GM12865 (cell line): ENCODE measurements at regions not wholly inside any gene's neighbourhood (a gene's known extent, or its start where the extent isn't known, plus 50 kb on each side); places are given as distances from the start of the nearest gene placed in this dataset.
A peak's percentile ranks its signal among the peaks of the same experiment; 100 is the strongest.

Experiments
- DNase-seq: peaks from one replicate; pipeline ENCODE4 v3.0.0; 2010; ENCODE audit warnings: low read depth
- H3K4me3 ChIP-seq: 2 replicates; pipeline ENCODE4 v1.5.1; 2011; ENCODE audit warnings: mild to moderate bottlenecking, low read depth, low read length, control low read depth
- CTCF ChIP-seq: IDR thresholded peaks from 2 replicates; pipeline ENCODE4 v1.5.1; 2011; ENCODE audit warnings: low read length, control low read depth, low read depth, inconsistent platforms; ENCODE audit not compliant: insufficient read depth; ENCODE audit errors: missing control alignments

- no peak overlapping the region for H3K4me3 ChIP-seq
- no peak for TF ChIP-seq CTCF
- DNase-seq = no peak
These were observed 80.7 kb downstream of the DIPK2A start for GRCh38 chr3:144052275-144052674.

- TF ChIP-seq CTCF = no peak
- no peak for DNase-seq
- H3K4me3 ChIP-seq = no peak overlapping the region
These were observed 81.5 kb downstream of the DIPK2A start for GRCh38 chr3:144053121-144053520.

- DNase-seq = no peak
- H3K4me3 ChIP-seq = no peak overlapping the region
- no peak for TF ChIP-seq CTCF
These were observed 83.1 kb downstream of the DIPK2A start for GRCh38 chr3:144054766-144055165.

GRCh38 chr3:144055604-144056003, 84.0 kb downstream of the DIPK2A start:
- no peak for DNase-seq
- no peak for TF ChIP-seq CTCF
- no peak overlapping the region for H3K4me3 ChIP-seq

- H3K4me3 ChIP-seq = no peak overlapping the region
- no peak for TF ChIP-seq CTCF
These were observed 87.1 kb downstream of the DIPK2A start for GRCh38 chr3:144058713-144059112.

GRCh38 chr3:144059481-144059880, 87.9 kb downstream of the DIPK2A start:
- DNase-seq = no peak
- no peak overlapping the region for H3K4me3 ChIP-seq
- no peak for TF ChIP-seq CTCF

More at GRCh38 chr3:144058713-144059112, 87.1 kb downstream of the DIPK2A start:
- peak; percentile 36 for DNase-seq

- H3K4me3 ChIP-seq = no peak overlapping the region
- no peak for DNase-seq
- no peak for TF ChIP-seq CTCF
These were observed 89.3 kb downstream of the DIPK2A start for GRCh38 chr3:144060881-144061280.
